ENCODE measurements at regions not wholly inside any gene's neighbourhood (a gene's known extent, or its start where the extent isn't known, plus 50 kb on each side); places are given as distances from the start of the nearest gene placed in this dataset.

DNA sequence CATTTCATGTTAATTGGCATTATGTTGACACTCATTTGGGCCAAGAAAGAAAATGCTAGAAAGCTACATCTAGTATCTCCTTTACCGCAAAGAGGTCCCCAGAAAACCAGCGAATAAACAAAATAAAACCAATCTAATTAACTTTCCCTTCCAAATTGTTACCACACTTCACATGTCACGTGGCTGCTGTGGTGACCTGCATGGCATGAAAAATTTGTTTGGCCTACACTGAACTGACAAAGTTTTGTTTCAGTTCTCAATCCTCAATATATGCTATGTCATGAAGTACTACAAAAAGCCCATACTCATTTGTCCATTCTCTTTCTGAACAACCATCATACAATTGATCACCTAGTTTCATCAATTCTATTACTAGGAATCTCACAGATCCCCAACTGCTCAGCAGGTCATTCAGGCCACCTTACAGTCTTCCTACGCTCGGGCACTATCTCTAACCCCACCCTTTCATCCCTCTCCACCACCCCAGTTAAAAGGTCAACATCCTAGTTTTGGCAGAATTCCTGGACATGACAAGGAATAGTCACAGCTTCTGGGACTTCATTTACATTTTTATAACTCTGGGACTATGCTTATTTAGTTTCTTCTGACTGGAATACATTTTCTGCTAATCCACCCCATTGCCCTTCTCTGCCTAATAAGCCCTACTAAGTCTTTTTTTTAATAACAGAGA is 480.4 kb downstream of the IGSF11 start:
- H3K4me3 ChIP-seq (ENCODE audit: low read depth, low read length), result no peak overlapping the region
- TF ChIP-seq, protein P1, sequence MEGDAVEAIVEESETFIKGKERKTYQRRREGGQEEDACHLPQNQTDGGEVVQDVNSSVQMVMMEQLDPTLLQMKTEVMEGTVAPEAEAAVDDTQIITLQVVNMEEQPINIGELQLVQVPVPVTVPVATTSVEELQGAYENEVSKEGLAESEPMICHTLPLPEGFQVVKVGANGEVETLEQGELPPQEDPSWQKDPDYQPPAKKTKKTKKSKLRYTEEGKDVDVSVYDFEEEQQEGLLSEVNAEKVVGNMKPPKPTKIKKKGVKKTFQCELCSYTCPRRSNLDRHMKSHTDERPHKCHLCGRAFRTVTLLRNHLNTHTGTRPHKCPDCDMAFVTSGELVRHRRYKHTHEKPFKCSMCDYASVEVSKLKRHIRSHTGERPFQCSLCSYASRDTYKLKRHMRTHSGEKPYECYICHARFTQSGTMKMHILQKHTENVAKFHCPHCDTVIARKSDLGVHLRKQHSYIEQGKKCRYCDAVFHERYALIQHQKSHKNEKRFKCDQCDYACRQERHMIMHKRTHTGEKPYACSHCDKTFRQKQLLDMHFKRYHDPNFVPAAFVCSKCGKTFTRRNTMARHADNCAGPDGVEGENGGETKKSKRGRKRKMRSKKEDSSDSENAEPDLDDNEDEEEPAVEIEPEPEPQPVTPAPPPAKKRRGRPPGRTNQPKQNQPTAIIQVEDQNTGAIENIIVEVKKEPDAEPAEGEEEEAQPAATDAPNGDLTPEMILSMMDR (IDR thresholded peaks at IDR 0.05; ENCODE audit: insufficient read depth, low read depth, low read length), result no peak
- no peak for DNase-seq (ENCODE audit: low read depth)

DNA sequence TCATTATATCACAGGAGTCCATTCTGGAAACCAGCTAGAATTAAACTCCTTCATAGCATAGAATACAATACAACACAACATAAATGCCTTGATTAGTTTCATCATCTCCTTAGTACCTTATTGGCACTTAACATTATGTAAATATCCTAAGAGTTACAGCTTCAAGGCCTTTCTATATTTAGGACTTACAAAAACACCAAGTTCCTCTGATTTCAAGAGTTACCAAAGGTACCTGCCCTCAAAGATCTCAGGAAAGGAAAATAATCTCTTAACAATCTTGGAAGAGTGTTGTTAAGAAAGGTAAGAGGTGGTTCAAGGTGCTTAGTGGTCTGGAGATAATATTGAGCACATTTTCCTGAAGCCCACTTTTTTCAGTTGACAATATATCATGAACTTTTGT is 477.7 kb downstream of the IGSF11 start:
- TF ChIP-seq, protein P1 (IDR thresholded peaks at IDR 0.05; ENCODE audit: insufficient read depth, low read depth, low read length), result no peak
- no peak for DNase-seq (ENCODE audit: low read depth)
- H3K4me3 ChIP-seq (ENCODE audit: low read depth, low read length), result no peak overlapping the region

DNA sequence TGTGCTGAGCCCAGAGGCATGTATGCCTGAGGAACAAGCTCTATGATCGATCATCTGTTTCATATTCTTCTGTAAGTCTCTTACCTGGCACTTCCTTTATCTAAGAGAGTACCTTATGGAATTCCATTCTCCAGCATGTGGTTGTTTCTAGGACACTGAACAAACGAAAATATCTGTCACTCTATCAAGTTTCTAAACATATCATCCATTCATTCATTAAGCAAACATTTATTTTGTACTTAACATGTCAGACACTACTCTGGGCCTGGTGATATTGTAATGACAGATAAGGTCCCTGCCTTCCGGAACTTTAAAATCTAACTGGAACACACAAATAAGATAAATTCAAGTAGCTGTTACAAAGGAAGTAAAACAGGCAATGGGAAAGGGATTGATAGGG is 477.1 kb downstream of the IGSF11 start:
- H3K4me3 ChIP-seq (ENCODE audit: low read depth, low read length), result no peak overlapping the region
- TF ChIP-seq, protein P1 (IDR thresholded peaks at IDR 0.05; ENCODE audit: insufficient read depth, low read depth, low read length), result no peak
- no peak for DNase-seq (ENCODE audit: low read depth)

DNA sequence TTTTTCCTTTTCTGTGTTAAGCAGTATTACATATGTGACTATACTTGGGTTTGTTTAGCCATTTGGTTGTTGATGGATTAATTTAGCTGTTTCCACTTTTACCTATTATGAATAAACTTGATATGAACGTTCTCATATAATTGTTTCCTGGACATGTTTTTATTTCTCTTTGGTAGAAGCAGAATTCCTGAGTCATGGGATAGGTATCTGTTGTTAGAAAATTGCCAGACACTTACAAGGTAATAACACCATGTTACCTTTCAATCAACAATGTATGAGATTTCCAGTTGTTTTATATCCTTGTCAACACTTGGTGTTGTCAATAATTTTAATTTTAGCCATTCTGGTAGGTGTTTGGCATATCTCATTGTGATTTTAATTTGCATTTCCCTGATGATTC is 475.4 kb downstream of the IGSF11 start:
- no peak overlapping the region for H3K4me3 ChIP-seq (ENCODE audit: low read depth, low read length)
- TF ChIP-seq, protein P1 (IDR thresholded peaks at IDR 0.05; ENCODE audit: insufficient read depth, low read depth, low read length), result no peak
- no peak for DNase-seq (ENCODE audit: low read depth)

DNA sequence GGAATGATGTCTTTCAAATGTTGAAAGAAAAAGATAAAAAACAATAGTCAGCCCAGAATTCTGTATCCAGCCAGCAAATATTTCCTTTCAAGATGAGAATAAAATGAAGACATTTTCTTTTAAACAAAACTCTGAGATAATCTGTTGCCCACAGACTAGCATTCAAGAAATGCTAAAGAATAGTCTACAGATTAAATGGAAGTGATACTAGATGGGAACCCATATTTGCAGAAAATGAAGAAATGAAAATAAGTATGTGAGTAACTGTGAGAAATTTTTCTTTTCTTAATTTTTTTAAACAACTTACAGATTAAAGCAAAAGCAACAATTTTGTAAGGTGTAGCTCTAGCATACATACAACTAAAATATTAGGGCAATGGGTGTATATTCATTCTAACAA is 469.8 kb downstream of the IGSF11 start:
- no peak overlapping the region for H3K4me3 ChIP-seq (ENCODE audit: low read depth, low read length)
- DNase-seq (ENCODE audit: low read depth), result no peak
- TF ChIP-seq, protein P1 (IDR thresholded peaks at IDR 0.05; ENCODE audit: insufficient read depth, low read depth, low read length), result no peak

DNA sequence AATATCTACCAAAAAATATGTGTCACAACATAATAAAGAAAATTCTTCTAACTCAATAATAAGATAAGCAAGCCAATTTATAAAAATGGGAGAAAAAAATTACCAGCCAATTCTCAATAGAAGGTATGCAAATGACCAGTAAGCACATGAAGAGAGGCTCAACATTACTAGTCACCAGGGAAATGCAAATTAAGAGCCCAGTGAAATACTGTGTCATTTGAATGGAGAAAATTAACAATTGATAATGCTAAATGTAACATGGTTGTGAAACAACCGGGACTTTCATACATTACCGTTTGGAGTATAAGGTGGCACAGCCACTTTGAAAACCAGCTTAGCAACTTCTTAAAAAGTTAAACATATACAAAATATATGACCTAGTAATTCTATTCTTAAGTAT is 460.7 kb downstream of the IGSF11 start:
- TF ChIP-seq, protein P1 (IDR thresholded peaks at IDR 0.05; ENCODE audit: insufficient read depth, low read depth, low read length), result no peak

More for the DNA sequence above, 460.7 kb downstream of the IGSF11 start:
- H3K4me3 ChIP-seq (ENCODE audit: low read depth, low read length), result no peak overlapping the region
- DNase-seq (ENCODE audit: low read depth), result no peak
